Esophagus squamous epithelium (tissue), 4 donors: ENCODE measurements at regions not wholly inside any gene's neighbourhood (a gene's known extent, or its start where the extent isn't known, plus 50 kb on each side); places are given as distances from the start of the nearest gene placed in this dataset.

Source experiments
- POLR2A ChIP-seq, 4 donors: fragments of 450-650 bp; IDR thresholded peaks; one replicate each; pipeline ENCODE4 v1.6.1; 2017; ENCODE audit warnings: antibody characterized with exemption in 4 of 4, mild to moderate bottlenecking in 4 of 4, moderate library complexity in 3 of 4
- TF ChIP-seq, protein P1 (sequence below), 6 experiments: fragments of 450-650 bp in 4 of 6; fragments of 200-600 bp in 2 of 6; sonication (generic) in 2 of 6; IDR thresholded peaks; one replicate each; pipeline ENCODE4 v1.5.1; 2016 to 2019; ENCODE audit warnings: antibody characterized with exemption in 6 of 6, mild to moderate bottlenecking in 4 of 6, moderate library complexity in 4 of 6

DNA sequence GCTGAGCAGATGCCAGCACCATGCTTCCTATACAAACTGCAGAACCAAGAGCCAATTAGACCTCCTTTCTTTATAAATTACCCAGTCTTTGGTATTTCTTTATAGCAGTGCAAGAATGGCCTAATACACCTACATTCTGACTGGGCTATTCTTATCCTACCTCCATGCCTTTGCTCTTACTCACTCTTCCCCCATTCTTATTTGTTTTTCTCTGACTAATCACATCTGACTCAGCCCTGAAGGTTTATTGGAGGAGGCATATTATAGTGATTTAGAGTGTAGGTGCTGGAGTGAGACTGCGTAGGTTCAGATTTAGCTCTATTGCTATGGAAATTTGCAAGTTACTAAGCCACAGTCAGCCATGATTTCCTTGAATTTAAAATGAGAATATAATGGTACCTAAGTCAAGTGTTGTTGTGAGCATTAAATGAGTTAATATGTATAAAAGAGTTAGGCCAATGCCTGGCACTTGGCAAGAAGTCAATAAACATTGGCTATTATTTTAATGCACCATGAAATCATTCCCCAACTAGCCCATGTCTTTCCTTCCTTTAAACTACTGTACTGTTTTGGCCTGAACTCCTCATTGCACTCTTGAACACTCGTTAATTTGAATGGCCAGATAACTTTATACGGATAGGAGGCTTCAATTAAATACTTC is 531.2 kb upstream of the ZNF608 start:
- TF ChIP-seq, protein P1, sequence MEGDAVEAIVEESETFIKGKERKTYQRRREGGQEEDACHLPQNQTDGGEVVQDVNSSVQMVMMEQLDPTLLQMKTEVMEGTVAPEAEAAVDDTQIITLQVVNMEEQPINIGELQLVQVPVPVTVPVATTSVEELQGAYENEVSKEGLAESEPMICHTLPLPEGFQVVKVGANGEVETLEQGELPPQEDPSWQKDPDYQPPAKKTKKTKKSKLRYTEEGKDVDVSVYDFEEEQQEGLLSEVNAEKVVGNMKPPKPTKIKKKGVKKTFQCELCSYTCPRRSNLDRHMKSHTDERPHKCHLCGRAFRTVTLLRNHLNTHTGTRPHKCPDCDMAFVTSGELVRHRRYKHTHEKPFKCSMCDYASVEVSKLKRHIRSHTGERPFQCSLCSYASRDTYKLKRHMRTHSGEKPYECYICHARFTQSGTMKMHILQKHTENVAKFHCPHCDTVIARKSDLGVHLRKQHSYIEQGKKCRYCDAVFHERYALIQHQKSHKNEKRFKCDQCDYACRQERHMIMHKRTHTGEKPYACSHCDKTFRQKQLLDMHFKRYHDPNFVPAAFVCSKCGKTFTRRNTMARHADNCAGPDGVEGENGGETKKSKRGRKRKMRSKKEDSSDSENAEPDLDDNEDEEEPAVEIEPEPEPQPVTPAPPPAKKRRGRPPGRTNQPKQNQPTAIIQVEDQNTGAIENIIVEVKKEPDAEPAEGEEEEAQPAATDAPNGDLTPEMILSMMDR (IDR thresholded peaks at IDR 0.05), result no peak
- no peak for TF ChIP-seq POLR2A (IDR thresholded peaks at IDR 0.05)
